Coronary artery (tissue), 2 donors: ENCODE measurements at regions not wholly inside any gene's neighbourhood (a gene's known extent, or its start where the extent isn't known, plus 50 kb on each side); places are given as distances from the start of the nearest gene placed in this dataset.

ENCODE experiments used
- DNase-seq: peaks from one replicate; pipeline ENCODE4 v3.0.0-alpha.2; 2017; ENCODE audit warnings: low spot score
- H3K27ac ChIP-seq, 2 donors: fragments of 200-600 bp; sonication (generic); one replicate each; pipeline ENCODE4 v1.5.1; 2016 to 2019
- H3K4me3 ChIP-seq: fragments of 200-600 bp; sonication (generic); 2 replicates; pipeline ENCODE4 v1.5.1; 2016; ENCODE audit warnings: mild to moderate bottlenecking, moderate library complexity
- CTCF ChIP-seq: fragments of 200-600 bp; sonication (generic); IDR thresholded peaks from one replicate; pipeline ENCODE4 v1.5.1; 2019; ENCODE audit warnings: antibody characterized with exemption

- no peak for DNase-seq
- no peak for TF ChIP-seq CTCF
- no peak overlapping the region for H3K4me3 ChIP-seq
- H3K27ac ChIP-seq: no peak overlapping the region
Measured at GRCh38 chr15:94791510-94791909, 560.1 kb downstream of the MCTP2 start.

- DNase-seq: no peak
- no peak for TF ChIP-seq CTCF
- H3K4me3 ChIP-seq: no peak overlapping the region
- no peak overlapping the region for H3K27ac ChIP-seq
Measured at GRCh38 chr15:94792196-94792595, 560.8 kb downstream of the MCTP2 start.

- Histone ChIP-seq H3K27ac (no peak overlapping the region), H3K4me3 (no peak overlapping the region)
- no peak for TF ChIP-seq CTCF
- no peak for DNase-seq
Measured at GRCh38 chr15:94793207-94793606, 561.8 kb downstream of the MCTP2 start.

GRCh38 chr15:94793641-94794040 lies 562.3 kb downstream of the MCTP2 start:
- TF ChIP-seq CTCF: no peak
- no peak overlapping the region for H3K27ac ChIP-seq
- no peak overlapping the region for H3K4me3 ChIP-seq
- DNase-seq: no peak

- no peak overlapping the region for H3K27ac ChIP-seq
- no peak overlapping the region for H3K4me3 ChIP-seq
- no peak for TF ChIP-seq CTCF
- no peak for DNase-seq
Measured at GRCh38 chr15:94804613-94805012, 573.3 kb downstream of the MCTP2 start.

- Histone ChIP-seq H3K4me3 (no peak overlapping the region), H3K27ac (no peak overlapping the region)
- no peak for TF ChIP-seq CTCF
- no peak for DNase-seq
Measured at GRCh38 chr15:94815110-94815731, 583.9 kb downstream of the MCTP2 start.

- no peak for DNase-seq
- Histone ChIP-seq H3K27ac (no peak overlapping the region), H3K4me3 (no peak overlapping the region)
- TF ChIP-seq CTCF: no peak
Measured at GRCh38 chr15:94815914-94816313, 584.6 kb downstream of the MCTP2 start.
